Cardiac muscle cell (in vitro differentiated cells and primary cell): ENCODE measurements at regions not wholly inside any gene's neighbourhood (a gene's known extent, or its start where the extent isn't known, plus 50 kb on each side); places are given as distances from the start of the nearest gene placed in this dataset.

Source experiments
- DNase-seq, 2 donors: peaks; one replicate each; pipeline versions ENCODE4 v3.0.0 to v3.0.0-alpha.2; 2010 to 2017; ENCODE audit warnings: low read depth in 1 of 2, low spot score in 1 of 2
- H3K27ac ChIP-seq: fragments of 200-600 bp; sonication (generic); 2 replicates; pipeline ENCODE4 v1.5.1; 2016
- H3K27me3 ChIP-seq: fragments of 200-600 bp; sonication (generic); 2 replicates; pipeline ENCODE4 v1.6.0; 2016; ENCODE audit warnings: control low read depth
- H3K36me3 ChIP-seq: fragments of 200-600 bp; sonication (generic); 2 replicates; pipeline ENCODE4 v1.5.1; 2016; ENCODE audit warnings: control low read depth
- H3K4me1 ChIP-seq: fragments of 200-600 bp; sonication (generic); 2 replicates; pipeline ENCODE4 v1.8.1; 2017; ENCODE audit warnings: low read depth, mild to moderate bottlenecking, mixed run types
- H3K4me3 ChIP-seq: fragments of 200-600 bp; sonication (generic); 2 replicates; pipeline ENCODE4 v1.5.1; 2016; ENCODE audit warnings: mild to moderate bottlenecking
- H3K9me3 ChIP-seq: fragments of 200-600 bp; sonication (generic); 2 replicates; pipeline ENCODE4 v1.5.1; 2017; ENCODE audit warnings: low read depth, mild to moderate bottlenecking, control low read depth
- CTCF ChIP-seq: IDR thresholded peaks from 2 replicates; pipeline ENCODE4 v1.5.1; 2012; ENCODE audit warnings: low read depth, mild to moderate bottlenecking, low read length

GRCh38 chr1:163257763-163258162 lies 55.0 kb upstream of the RGS5 start:
- no peak for DNase-seq
- Histone ChIP-seq H3K27ac (no peak overlapping the region), H3K9me3 (no peaks in the 10 kb centered on the region), H3K27me3 (no peaks in the 10 kb centered on the region), H3K36me3 (no peaks in the 10 kb centered on the region), H3K4me1 (no peaks in the 10 kb centered on the region), H3K4me3 (no peak overlapping the region)
- no peak for TF ChIP-seq CTCF

- no peak overlapping the region for H3K4me3 ChIP-seq
- no peaks in the 10 kb centered on the region for H3K36me3 ChIP-seq
- TF ChIP-seq CTCF = no peak
- no peaks in the 10 kb centered on the region for H3K9me3 ChIP-seq
- peak in 1 of 2 donors; percentile 40 for DNase-seq
- H3K27ac ChIP-seq = no peak overlapping the region
- H3K4me1 ChIP-seq = no peaks in the 10 kb centered on the region
- H3K27me3 ChIP-seq = no peaks in the 10 kb centered on the region
Measured at GRCh38 chr1:163258181-163258580, 55.5 kb upstream of the RGS5 start.

DNA sequence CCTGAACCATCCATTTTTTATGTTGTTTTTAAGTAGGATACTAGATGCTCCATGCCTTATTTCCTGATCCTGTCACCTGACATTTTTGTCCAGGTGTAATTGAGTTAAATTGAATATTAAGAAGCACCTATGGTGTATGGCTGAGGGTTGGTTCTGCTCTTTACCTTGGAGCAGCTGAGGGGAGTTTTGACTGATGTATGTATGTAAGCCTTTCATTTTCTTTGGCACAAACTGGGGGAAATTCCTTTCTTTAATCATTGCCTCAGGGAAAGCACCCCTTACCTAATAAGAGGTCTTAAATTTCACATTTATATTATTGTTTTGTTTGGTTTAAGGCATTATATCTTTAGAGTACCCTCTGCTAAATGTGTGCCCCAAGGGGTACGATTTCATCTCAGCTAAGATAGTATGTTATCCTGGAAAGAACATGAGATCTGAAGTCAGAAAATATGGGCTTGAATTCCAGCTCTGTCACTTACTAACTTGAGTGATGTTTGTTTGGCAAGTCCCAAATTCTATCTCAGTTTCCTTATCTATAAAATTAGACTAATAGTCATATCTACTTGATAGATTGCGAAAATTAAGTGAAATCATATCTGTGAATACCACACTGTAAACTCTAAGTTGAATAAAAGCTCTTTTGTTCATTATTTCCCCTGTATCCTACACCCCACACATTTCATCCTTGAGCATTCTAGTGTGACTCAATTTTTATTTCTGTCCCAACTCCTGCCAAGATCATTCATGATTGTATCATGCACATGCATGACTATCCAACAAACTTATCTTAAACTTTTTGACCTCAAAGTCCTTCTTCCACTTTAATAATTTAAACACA lies 57.7 kb upstream of the NUF2 start:
- H3K4me1 ChIP-seq = no peaks in the 10 kb centered on the region

DNA sequence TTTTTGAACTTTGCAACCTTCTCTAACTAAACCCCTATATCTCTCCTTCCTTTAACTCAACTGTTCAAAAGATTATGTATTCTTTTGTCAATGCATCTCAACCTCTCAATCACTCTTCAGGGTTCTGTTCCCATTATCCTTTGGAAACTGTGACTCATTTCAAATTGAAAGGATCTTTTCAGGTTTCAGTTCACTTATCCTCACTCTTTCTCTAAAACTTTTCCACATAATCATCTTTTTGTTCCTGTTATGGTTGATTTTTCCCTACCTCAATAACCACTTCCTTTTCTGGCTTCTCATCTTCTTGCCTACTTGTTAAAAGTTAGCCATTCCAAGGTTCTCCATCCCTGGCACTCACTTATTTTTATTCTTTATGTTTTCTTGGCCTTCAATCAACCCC lies 56.2 kb upstream of the NUF2 start:
- Histone ChIP-seq H3K9me3 (no peaks in the 10 kb centered on the region), H3K27me3 (no peaks in the 10 kb centered on the region), H3K4me1 (no peaks in the 10 kb centered on the region), H3K4me3 (no peak overlapping the region), H3K27ac (no peak overlapping the region), H3K36me3 (no peaks in the 10 kb centered on the region)
- no peak for TF ChIP-seq CTCF
- DNase-seq = no peak

More for the DNA sequence above, 57.7 kb upstream of the NUF2 start:
- H3K36me3 ChIP-seq = no peaks in the 10 kb centered on the region
- DNase-seq = peak in 1 of 2 donors; percentile 39
- no peak overlapping the region for H3K27ac ChIP-seq
- H3K9me3 ChIP-seq = no peaks in the 10 kb centered on the region
- TF ChIP-seq CTCF = no peak
- H3K27me3 ChIP-seq = no peaks in the 10 kb centered on the region
- H3K4me3 ChIP-seq = no peak overlapping the region

- TF ChIP-seq CTCF = no peak
- H3K36me3 ChIP-seq = no peaks in the 10 kb centered on the region
- DNase-seq = peak in 1 of 2 donors; percentile 51
Measured at GRCh38 chr1:163267962-163268361, 53.8 kb upstream of the NUF2 start.

More at GRCh38 chr1:163267962-163268361, 53.8 kb upstream of the NUF2 start:
- Histone ChIP-seq H3K4me3 (no peak overlapping the region), H3K9me3 (no peaks in the 10 kb centered on the region), H3K27me3 (no peaks in the 10 kb centered on the region), H3K4me1 (no peaks in the 10 kb centered on the region), H3K27ac (no peak overlapping the region)
